Choroid plexus epithelial cell (primary cell): ENCODE measurements at regions not wholly inside any gene's neighbourhood (a gene's known extent, or its start where the extent isn't known, plus 50 kb on each side); places are given as distances from the start of the nearest gene placed in this dataset.
"Not testable (repeated sequence)": the region's sequence is repeated elsewhere in the genome, so short reads cannot be mapped to it uniquely, and the experiment has no call there.

Experiments used
- DNase-seq: peaks from one replicate; pipeline ENCODE4 v3.0.0-alpha.2; 2010; ENCODE audit warnings: low read depth
- H3K4me3 ChIP-seq: 2 replicates; pipeline ENCODE4 v1.5.1; 2011; ENCODE audit warnings: low read depth, mild to moderate bottlenecking, control low read depth, low read length, moderate library complexity
- CTCF ChIP-seq: conservative IDR thresholded peaks from 2 replicates; pipeline ENCODE4 v1.5.1; 2011; ENCODE audit warnings: low read depth, mild to moderate bottlenecking, control low read depth, inconsistent platforms, low read length, moderate library complexity

GRCh38 chr1:26626994-26627393 lies 68.8 kb upstream of the ARID1A start:
- H3K4me3 ChIP-seq, result no peak overlapping the region
- no peak for TF ChIP-seq CTCF
- DNase-seq, result peak; percentile 61

GRCh38 chr1:26627954-26628353 lies 67.9 kb upstream of the ARID1A start:
- DNase-seq, result no peak
- H3K4me3 ChIP-seq, result no peak overlapping the region
- TF ChIP-seq CTCF, result no peak

- DNase-seq, result no peak
- TF ChIP-seq CTCF, result no peak
- H3K4me3 ChIP-seq, result no peak overlapping the region
Measured at GRCh38 chr1:26630634-26631033, 65.2 kb upstream of the ARID1A start.

- not testable (repeated sequence) for DNase-seq, H3K4me3 ChIP-seq
Measured at GRCh38 chr1:26635800-26636199, 60.0 kb upstream of the ARID1A start.

- TF ChIP-seq CTCF, result no peak
- no peak overlapping the region for H3K4me3 ChIP-seq
- no peak for DNase-seq
Measured at GRCh38 chr1:26645734-26646133, 50.1 kb upstream of the ARID1A start.
